ENCODE measurements at regions not wholly inside any gene's neighbourhood (a gene's known extent, or its start where the extent isn't known, plus 50 kb on each side); places are given as distances from the start of the nearest gene placed in this dataset.

GRCh38 chr3:150330174-150330573 lies 77.9 kb upstream of the TSC22D2 start:
- no peak overlapping the region for H3K27ac Mint-ChIP-seq

More at GRCh38 chr3:150330174-150330573, 77.9 kb upstream of the TSC22D2 start:
- Histone ChIP-seq H2AK5ac (ENCODE audit: insufficient read length, low read length) (no peak overlapping the region), H2BK120ac (ENCODE audit: low read depth, low read length, poor library complexity, severe bottlenecking) (no peak overlapping the region), H3K23me2 (ENCODE audit: insufficient read length, low read depth, low read length, poor library complexity, severe bottlenecking) (no peaks in the 10 kb centered on the region), H3K4me2 (ENCODE audit: insufficient read depth, insufficient read length, low read length) (no peak overlapping the region), H4K91ac (ENCODE audit: insufficient read length, low read depth, low read length) (no peak overlapping the region), H2BK20ac (ENCODE audit: low read depth, low read length, poor library complexity, severe bottlenecking) (no peak overlapping the region), H3K18ac (ENCODE audit: insufficient read length, low read depth, low read length) (no peak overlapping the region), H3K27me3 (ENCODE audit: insufficient read depth, low read length) (no peaks in the 10 kb centered on the region), H2BK5ac (ENCODE audit: insufficient read length, low read length) (no peak overlapping the region), H3K23ac (ENCODE audit: insufficient read length, low read depth, low read length) (no peak overlapping the region), H4K5ac (ENCODE audit: insufficient read length, low read depth, low read length) (no peak overlapping the region), H2AFZ (ENCODE audit: low read length) (no peak overlapping the region), H3K14ac (ENCODE audit: insufficient read depth, low read length) (no peak overlapping the region), H2BK12ac (ENCODE audit: insufficient read length, low read depth, low read length) (no peak overlapping the region), H3K4me1 (ENCODE audit: insufficient read depth, low read length) (no peaks in the 10 kb centered on the region; the same call in 1 of the 2 replicates), H3K27ac (ENCODE audit: insufficient read length, low read depth, low read length) (no peak overlapping the region), H3K4ac (ENCODE audit: low read depth, low read length) (no peak overlapping the region), H3K79me1 (ENCODE audit: insufficient read depth, low read depth, low read length, poor library complexity, severe bottlenecking) (no peaks in the 10 kb centered on the region), H4K20me1 (ENCODE audit: control insufficient read depth, insufficient read depth, insufficient read length) (no peaks in the 10 kb centered on the region), H2BK15ac (ENCODE audit: low read depth, low read length) (no peak overlapping the region), H3T11ph (ENCODE audit: low read length) (no peak overlapping the region), H3K79me2 (ENCODE audit: insufficient read depth, low read length) (no peaks in the 10 kb centered on the region), H3K9ac (ENCODE audit: extremely low read depth, insufficient read length, low read length) (no peak overlapping the region), H3K9me3 (ENCODE audit: control insufficient read depth, low read depth, low read length) (no peaks in the 10 kb centered on the region), H3K56ac (ENCODE audit: insufficient read length, low read depth, low read length) (no peak overlapping the region), H4K8ac (replicated peaks; ENCODE audit: insufficient read length, low read depth, low read length) (no peak overlapping the region)
- no peak for DNase-seq
- TF ChIP-seq, protein P1, sequence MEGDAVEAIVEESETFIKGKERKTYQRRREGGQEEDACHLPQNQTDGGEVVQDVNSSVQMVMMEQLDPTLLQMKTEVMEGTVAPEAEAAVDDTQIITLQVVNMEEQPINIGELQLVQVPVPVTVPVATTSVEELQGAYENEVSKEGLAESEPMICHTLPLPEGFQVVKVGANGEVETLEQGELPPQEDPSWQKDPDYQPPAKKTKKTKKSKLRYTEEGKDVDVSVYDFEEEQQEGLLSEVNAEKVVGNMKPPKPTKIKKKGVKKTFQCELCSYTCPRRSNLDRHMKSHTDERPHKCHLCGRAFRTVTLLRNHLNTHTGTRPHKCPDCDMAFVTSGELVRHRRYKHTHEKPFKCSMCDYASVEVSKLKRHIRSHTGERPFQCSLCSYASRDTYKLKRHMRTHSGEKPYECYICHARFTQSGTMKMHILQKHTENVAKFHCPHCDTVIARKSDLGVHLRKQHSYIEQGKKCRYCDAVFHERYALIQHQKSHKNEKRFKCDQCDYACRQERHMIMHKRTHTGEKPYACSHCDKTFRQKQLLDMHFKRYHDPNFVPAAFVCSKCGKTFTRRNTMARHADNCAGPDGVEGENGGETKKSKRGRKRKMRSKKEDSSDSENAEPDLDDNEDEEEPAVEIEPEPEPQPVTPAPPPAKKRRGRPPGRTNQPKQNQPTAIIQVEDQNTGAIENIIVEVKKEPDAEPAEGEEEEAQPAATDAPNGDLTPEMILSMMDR (conservative IDR thresholded peaks at IDR 0.05) = no peak
- peaks cover 20 to 22% of the 10 kb centered on the region in 2 experiments for H3K4me1 Mint-ChIP-seq
- H3K9me3 Mint-ChIP-seq = peaks cover 2 to 3% of the 10 kb centered on the region in 2 experiments; a peak in 2 of 5 replicates
- H3K27me3 Mint-ChIP-seq (ENCODE audit: low read depth) = peaks cover 3% of the 10 kb centered on the region; the same call in 1 of the 2 replicates
- H3K36me3 Mint-ChIP-seq (ENCODE audit: insufficient read depth in 1 of 3, low read depth in 3 of 3) = peaks cover 0 to 8% (median 2%) of the 10 kb centered on the region in 3 experiments; a peak in 3 of 7 replicates
- WGBS (ENCODE audit: extremely low coverage, insufficient read length, low lambda C conversion rate) = no CpG with 5 or more reads among the region's 2 CpGs
- no peak overlapping the region for H3K4me3 Mint-ChIP-seq
